ENCODE measurements at regions not wholly inside any gene's neighbourhood (a gene's known extent, or its start where the extent isn't known, plus 50 kb on each side); places are given as distances from the start of the nearest gene placed in this dataset.

DNA sequence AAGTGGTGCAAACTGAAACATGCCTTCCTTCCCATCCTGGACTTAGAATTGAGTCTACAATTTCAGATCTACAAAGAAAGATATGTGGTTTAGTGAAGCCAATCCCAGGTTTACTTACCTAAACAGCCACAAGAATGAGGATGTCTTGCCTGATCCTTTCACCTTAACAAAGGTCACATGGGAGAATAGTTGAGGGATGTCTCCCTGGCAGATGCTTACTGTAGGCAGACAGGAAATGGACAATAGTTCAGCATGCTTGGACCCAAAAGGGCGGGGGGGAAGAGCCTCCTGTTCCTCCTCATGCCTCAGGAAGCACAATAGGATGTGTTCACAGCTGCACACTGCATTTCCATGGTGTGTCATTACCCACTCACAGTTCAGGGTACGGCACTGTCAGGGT, 492.7 kb upstream of the USP24 start:
- peaks cover 3 to 5% (median 5%) of the 10 kb centered on the region in 3 donors for H3K27me3 Mint-ChIP-seq (ENCODE audit: low read depth in 3 of 3)
- no peaks in the 10 kb centered on the region for H3K79me2 ChIP-seq (ENCODE audit: insufficient read depth, low read length)
- H2AFZ ChIP-seq (ENCODE audit: insufficient read depth, low read depth, low read length, poor library complexity, severe bottlenecking), result no peak overlapping the region
- H3K27me3 ChIP-seq (ENCODE audit: control insufficient read depth in 2 of 2, insufficient read depth in 2 of 2, low read length in 2 of 2), result no peaks in the 10 kb centered on the region
- no peaks in the 10 kb centered on the region for H3K4me1 ChIP-seq (ENCODE audit: control insufficient read depth in 1 of 2, insufficient read depth in 2 of 2, low read length in 2 of 2)
- H3K27ac ChIP-seq (ENCODE audit: low read depth in 1 of 2, low read length in 2 of 2), result no peak overlapping the region
- H3K27ac Mint-ChIP-seq, result no peak overlapping the region
- no peaks in the 10 kb centered on the region for H3K4me1 Mint-ChIP-seq
- H3K9me3 Mint-ChIP-seq, result peaks cover 0 to 1% (median 0%) of the 10 kb centered on the region in 7 donors
- intact Hi-C loops (cut with micrococcal nuclease), result no loop called here
- DNase-seq, result no peak
- no peak overlapping the region for H3K4me3 ChIP-seq (replicated peaks in 1 of 3; ENCODE audit: low read depth in 2 of 3, low read length in 3 of 3)
- WGBS (ENCODE audit: insufficient coverage), result 89% methylated on average over 1 of the region's 2 CpGs
- no peaks in the 10 kb centered on the region for H4K20me1 ChIP-seq (ENCODE audit: insufficient read depth, low read length)
- no peak overlapping the region for H3K4me3 Mint-ChIP-seq
- no peaks in the 10 kb centered on the region for H3K36me3 ChIP-seq (replicated peaks in 1 of 2; ENCODE audit: control insufficient read depth in 1 of 2, insufficient read depth in 2 of 2, low read length in 2 of 2)
- H3K9ac ChIP-seq (ENCODE audit: insufficient read depth, low read length, poor library complexity, severe bottlenecking), result no peak overlapping the region
- TF ChIP-seq, protein P1, sequence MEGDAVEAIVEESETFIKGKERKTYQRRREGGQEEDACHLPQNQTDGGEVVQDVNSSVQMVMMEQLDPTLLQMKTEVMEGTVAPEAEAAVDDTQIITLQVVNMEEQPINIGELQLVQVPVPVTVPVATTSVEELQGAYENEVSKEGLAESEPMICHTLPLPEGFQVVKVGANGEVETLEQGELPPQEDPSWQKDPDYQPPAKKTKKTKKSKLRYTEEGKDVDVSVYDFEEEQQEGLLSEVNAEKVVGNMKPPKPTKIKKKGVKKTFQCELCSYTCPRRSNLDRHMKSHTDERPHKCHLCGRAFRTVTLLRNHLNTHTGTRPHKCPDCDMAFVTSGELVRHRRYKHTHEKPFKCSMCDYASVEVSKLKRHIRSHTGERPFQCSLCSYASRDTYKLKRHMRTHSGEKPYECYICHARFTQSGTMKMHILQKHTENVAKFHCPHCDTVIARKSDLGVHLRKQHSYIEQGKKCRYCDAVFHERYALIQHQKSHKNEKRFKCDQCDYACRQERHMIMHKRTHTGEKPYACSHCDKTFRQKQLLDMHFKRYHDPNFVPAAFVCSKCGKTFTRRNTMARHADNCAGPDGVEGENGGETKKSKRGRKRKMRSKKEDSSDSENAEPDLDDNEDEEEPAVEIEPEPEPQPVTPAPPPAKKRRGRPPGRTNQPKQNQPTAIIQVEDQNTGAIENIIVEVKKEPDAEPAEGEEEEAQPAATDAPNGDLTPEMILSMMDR (IDR thresholded peaks at IDR 0.05), result no peak
- no peaks in the 10 kb centered on the region for H3K9me3 ChIP-seq (replicated peaks in 1 of 2; ENCODE audit: control insufficient read depth in 1 of 2, insufficient read depth in 1 of 2, low read length in 2 of 2)
- no peaks in the 10 kb centered on the region for H3K36me3 Mint-ChIP-seq
- no peak overlapping the region for H3K4me2 ChIP-seq (replicated peaks; ENCODE audit: extremely low read depth, low read length, poor library complexity, severe bottlenecking)

DNA sequence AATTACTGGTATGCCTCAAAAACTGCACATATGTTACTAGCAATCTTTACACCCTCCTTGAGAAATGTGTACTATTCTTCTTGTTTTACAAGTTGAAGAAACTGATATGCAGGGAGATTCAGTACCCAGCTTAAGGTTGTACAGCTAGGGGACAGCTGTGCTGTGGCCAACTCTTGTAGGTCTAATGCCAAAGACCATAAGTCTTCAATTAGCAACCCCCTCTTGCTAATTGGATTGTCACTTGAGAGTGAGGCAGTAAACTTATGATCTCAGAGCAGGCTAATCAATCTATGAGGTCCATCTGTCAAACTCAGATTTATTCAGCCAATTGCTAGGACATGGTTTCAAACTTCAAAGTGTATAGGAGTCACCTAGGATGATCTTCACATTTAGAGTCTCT, 492.0 kb upstream of the USP24 start:
- Histone ChIP-seq H2AFZ (ENCODE audit: insufficient read depth, low read depth, low read length, poor library complexity, severe bottlenecking) (no peak overlapping the region), H4K20me1 (ENCODE audit: insufficient read depth, low read length) (no peaks in the 10 kb centered on the region), H3K4me2 (replicated peaks; ENCODE audit: extremely low read depth, low read length, poor library complexity, severe bottlenecking) (no peak overlapping the region), H3K36me3 (replicated peaks in 1 of 2; ENCODE audit: control insufficient read depth in 1 of 2, insufficient read depth in 2 of 2, low read length in 2 of 2) (no peaks in the 10 kb centered on the region), H3K27me3 (ENCODE audit: control insufficient read depth in 2 of 2, insufficient read depth in 2 of 2, low read length in 2 of 2) (no peaks in the 10 kb centered on the region), H3K9ac (ENCODE audit: insufficient read depth, low read length, poor library complexity, severe bottlenecking) (no peak overlapping the region), H3K9me3 (replicated peaks in 1 of 2; ENCODE audit: control insufficient read depth in 1 of 2, insufficient read depth in 1 of 2, low read length in 2 of 2) (no peaks in the 10 kb centered on the region), H3K4me3 (replicated peaks in 1 of 3; ENCODE audit: low read depth in 2 of 3, low read length in 3 of 3) (no peak overlapping the region), H3K4me1 (ENCODE audit: control insufficient read depth in 1 of 2, insufficient read depth in 2 of 2, low read length in 2 of 2) (no peaks in the 10 kb centered on the region), H3K79me2 (ENCODE audit: insufficient read depth, low read length) (no peaks in the 10 kb centered on the region), H3K27ac (ENCODE audit: low read depth in 1 of 2, low read length in 2 of 2) (no peak overlapping the region)
- peaks cover 0 to 1% (median 0%) of the 10 kb centered on the region in 7 donors for H3K9me3 Mint-ChIP-seq
- H3K27me3 Mint-ChIP-seq (ENCODE audit: low read depth in 3 of 3), result peaks cover 3 to 4% (median 4%) of the 10 kb centered on the region in 3 donors
- intact Hi-C loops (cut with micrococcal nuclease), result no loop called here
- TF ChIP-seq, protein P1 (IDR thresholded peaks at IDR 0.05), result no peak
- no peaks in the 10 kb centered on the region for H3K36me3 Mint-ChIP-seq
- H3K4me1 Mint-ChIP-seq, result no peaks in the 10 kb centered on the region
- no peak overlapping the region for H3K27ac Mint-ChIP-seq
- no peak overlapping the region for H3K4me3 Mint-ChIP-seq
- DNase-seq, result no peak

Data from CD14-positive monocyte (primary cell).